Mucosa of descending colon (tissue), 3 donors: ENCODE measurements at regions not wholly inside any gene's neighbourhood (a gene's known extent, or its start where the extent isn't known, plus 50 kb on each side); places are given as distances from the start of the nearest gene placed in this dataset.
"Not testable (repeated sequence)": the region's sequence is repeated elsewhere in the genome, so short reads cannot be mapped to it uniquely, and the experiment has no call there.

Source experiments
- ATAC-seq: fragments of 200-7000 bp; cut with Tn5 transposase; one replicate; pipeline ENCODE4 v1.9.1; 2020; ENCODE audit warnings: mild to moderate bottlenecking, moderate library complexity
- DNase-seq, 3 donors: peaks; one replicate each; pipeline ENCODE4 v3.0.0-alpha.2; 2020
- H3K36me3 ChIP-seq: fragments of 200-600 bp; one replicate; pipeline ENCODE4 v1.8.0; 2021; ENCODE audit warnings: low read depth, mild to moderate bottlenecking
- H3K4me1 ChIP-seq: fragments of 200-600 bp; one replicate; pipeline ENCODE4 v1.8.0; 2021; ENCODE audit warnings: low read depth, mild to moderate bottlenecking
- H3K4me3 ChIP-seq: fragments of 200-600 bp; one replicate; pipeline ENCODE4 v1.8.0; 2021; ENCODE audit warnings: mild to moderate bottlenecking
- H3K9me3 ChIP-seq: fragments of 200-600 bp; one replicate; pipeline ENCODE4 v1.8.0; 2021; ENCODE audit warnings: mild to moderate bottlenecking
- CTCF ChIP-seq: fragments of 200-600 bp; IDR thresholded peaks from one replicate; pipeline ENCODE4 v1.8.0; 2022; ENCODE audit warnings: antibody characterized with exemption, mild to moderate bottlenecking
- intact Hi-C, 2 donors: fragments of 100-400 bp; cut with DNase I in 1 of 2; cut with micrococcal nuclease in 1 of 2; formaldehyde crosslinking; loops; one replicate each; pipeline versions ENCODE4 v1.11.0 to v1.11.1; 2022; cut with DNase I, micrococcal nuclease
- donor health status: DM: no; HTN: no; CAD: no; lungs with moderate emphysema.
- donor health status: DM: no; HTN: no; CAD: no.
- donor health status: DM: no; HTN: yes; CAD: no.

- H3K36me3 ChIP-seq, ATAC-seq, H3K4me3 ChIP-seq, DNase-seq, intact Hi-C loops, H3K4me1 ChIP-seq, H3K9me3 ChIP-seq: not testable (repeated sequence)
These were observed 52.3 kb downstream of the SEPTIN7 start for GRCh38 chr7:35853194-35853593.

GRCh38 chr7:35854311-35854710 is 53.5 kb downstream of the SEPTIN7 start:
- Histone ChIP-seq H3K9me3 (no peaks in the 10 kb centered on the region), H3K4me3 (no peak overlapping the region), H3K4me1 (no peaks in the 10 kb centered on the region), H3K36me3 (no peaks in the 10 kb centered on the region)
- intact Hi-C loops, result no loop called here
- no peak for ATAC-seq
- no peak for TF ChIP-seq CTCF
- no peak for DNase-seq

GRCh38 chr7:35856175-35856574 is 55.3 kb downstream of the SEPTIN7 start:
- Histone ChIP-seq H3K4me3 (no peak overlapping the region), H3K9me3 (no peaks in the 10 kb centered on the region), H3K4me1 (no peaks in the 10 kb centered on the region), H3K36me3 (no peaks in the 10 kb centered on the region)
- no peak for TF ChIP-seq CTCF
- DNase-seq (no peak), ATAC-seq (no peak)
- intact Hi-C loops, result no loop called here

DNA sequence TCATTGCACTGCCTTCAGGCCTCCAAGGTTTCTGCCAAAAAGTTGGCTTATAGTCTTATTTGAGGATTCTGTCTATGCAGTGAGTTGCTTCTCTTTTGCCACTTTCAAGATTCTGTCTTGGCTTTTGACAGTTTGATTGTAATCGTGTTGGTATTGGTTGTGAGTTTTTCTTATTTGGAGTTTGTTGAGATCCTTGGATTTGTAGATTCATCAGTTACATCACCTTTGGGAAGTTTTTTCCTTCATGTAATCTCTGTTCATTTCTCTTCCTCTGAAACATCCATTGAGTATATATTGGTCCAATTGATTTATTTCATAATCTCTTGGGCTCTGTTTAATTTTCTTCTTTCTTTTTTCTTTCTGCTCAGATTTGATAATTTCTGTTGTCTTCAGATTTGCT is 59.8 kb downstream of the SEPTIN7 start:
- intact Hi-C loops, result no loop called here
- Histone ChIP-seq H3K4me1 (peaks cover 3% of the 10 kb centered on the region), H3K4me3 (no peak overlapping the region), H3K9me3 (no peaks in the 10 kb centered on the region), H3K36me3 (no peaks in the 10 kb centered on the region)
- no peak for DNase-seq
- no peak for TF ChIP-seq CTCF
- ATAC-seq, result no peak

GRCh38 chr7:35865287-35865686 is 64.4 kb downstream of the SEPTIN7 start:
- Histone ChIP-seq H3K9me3 (no peaks in the 10 kb centered on the region), H3K4me3 (no peak overlapping the region), H3K4me1 (peaks cover 9% of the 10 kb centered on the region), H3K36me3 (no peaks in the 10 kb centered on the region)
- intact Hi-C loops, result no loop called here
- ATAC-seq, result peak; percentile 63
- DNase-seq, result no peak
- TF ChIP-seq CTCF, result no peak

GRCh38 chr7:35866186-35866585 is 65.3 kb downstream of the SEPTIN7 start:
- no peak for TF ChIP-seq CTCF
- H3K36me3 ChIP-seq, result no peaks in the 10 kb centered on the region
- ATAC-seq, result peak; percentile 25
- no peak overlapping the region for H3K4me3 ChIP-seq
- no peak for DNase-seq
- peaks cover 9% of the 10 kb centered on the region for H3K4me1 ChIP-seq
- intact Hi-C loops, result no loop called here
- H3K9me3 ChIP-seq, result no peaks in the 10 kb centered on the region

- H3K36me3 ChIP-seq, H3K9me3 ChIP-seq, H3K4me1 ChIP-seq, intact Hi-C loops, DNase-seq, H3K4me3 ChIP-seq, ATAC-seq: not testable (repeated sequence)
These were observed 68.3 kb downstream of the SEPTIN7 start for GRCh38 chr7:35869117-35869516.
